OCI-LY7 (cell line): ENCODE measurements at regions not wholly inside any gene's neighbourhood (a gene's known extent, or its start where the extent isn't known, plus 50 kb on each side); places are given as distances from the start of the nearest gene placed in this dataset.

ENCODE experiments used
- CTCF ChIP-seq: fragments of 200-600 bp; sonication (generic); conservative IDR thresholded peaks from 2 replicates; pipeline ENCODE4 v1.5.1; 2014; ENCODE audit warnings: mild to moderate bottlenecking, antibody characterized with exemption, low read length, moderate library complexity, mixed read lengths
- EZH2phosphoT487 ChIP-seq: fragments of 200-600 bp; sonication (generic); IDR thresholded peaks from 2 replicates; pipeline ENCODE4 v1.6.1; 2018; ENCODE audit warnings: low read depth, borderline replicate concordance, mild to moderate bottlenecking, mixed run types, antibody characterized with exemption, low read length, moderate library complexity, mixed read lengths

GRCh38 chr12:24293549-24293948 is 344.1 kb upstream of the SOX5 start:
- TF ChIP-seq CTCF: no peak
- TF ChIP-seq EZH2phosphoT487: no peak
